T-helper 2 cell treated with Interferon-gamma antibody and Interleukin-4, amounts not matched to agents 100 ng/mL and 5 ng/mL, for 36 hours (primary cell): ENCODE measurements at regions not wholly inside any gene's neighbourhood (a gene's known extent, or its start where the extent isn't known, plus 50 kb on each side); places are given as distances from the start of the nearest gene placed in this dataset.
"Not testable (repeated sequence)": the region's sequence is repeated elsewhere in the genome, so short reads cannot be mapped to it uniquely, and the experiment has no call there.

ENCODE experiments used
- intact Hi-C: fragments of 100-400 bp; cut with micrococcal nuclease; formaldehyde crosslinking; loops from one replicate; pipeline ENCODE4 v1.15.1; 2023

DNA sequence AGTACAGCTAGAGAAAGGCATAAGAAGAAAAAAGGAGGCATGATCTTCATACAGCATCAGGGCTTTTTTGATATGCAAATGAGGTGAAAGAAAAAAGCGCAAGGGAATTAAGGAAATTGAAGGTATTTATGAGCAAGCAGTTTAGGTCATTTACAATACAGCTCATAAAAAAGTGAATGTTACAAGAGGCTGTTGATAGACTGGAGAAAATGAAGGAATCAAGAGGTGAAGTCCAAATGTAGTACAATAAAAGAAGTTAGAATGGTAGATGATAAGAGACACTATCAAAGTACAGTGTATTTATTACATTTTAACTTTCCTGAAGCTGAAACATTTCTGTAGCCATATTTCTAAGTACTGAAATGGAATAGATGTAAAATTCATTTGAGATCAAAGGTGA, 1349.5 kb downstream of the ADGRL3 start:
- intact Hi-C loops = no loop called here

DNA sequence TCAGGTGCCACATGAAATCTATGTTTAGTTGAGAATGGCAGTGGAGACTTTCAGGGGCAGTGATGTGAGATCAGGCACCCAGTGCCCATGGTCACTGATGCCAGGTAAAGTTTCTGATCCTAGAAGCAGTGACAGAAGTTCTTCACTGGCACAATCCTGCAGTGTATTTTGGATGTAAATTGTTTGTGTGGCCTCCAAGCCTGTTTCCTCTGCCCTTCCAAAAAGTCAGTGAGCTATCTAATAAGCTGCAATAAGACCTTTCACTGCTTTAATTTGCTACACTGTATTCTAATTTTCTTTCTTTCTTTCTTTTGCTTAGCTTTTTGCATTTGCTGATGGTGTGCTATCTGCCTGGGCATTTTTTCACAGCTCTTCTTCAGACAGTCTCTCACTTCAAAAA, 1348.6 kb downstream of the ADGRL3 start:
- intact Hi-C loops = no loop called here

DNA sequence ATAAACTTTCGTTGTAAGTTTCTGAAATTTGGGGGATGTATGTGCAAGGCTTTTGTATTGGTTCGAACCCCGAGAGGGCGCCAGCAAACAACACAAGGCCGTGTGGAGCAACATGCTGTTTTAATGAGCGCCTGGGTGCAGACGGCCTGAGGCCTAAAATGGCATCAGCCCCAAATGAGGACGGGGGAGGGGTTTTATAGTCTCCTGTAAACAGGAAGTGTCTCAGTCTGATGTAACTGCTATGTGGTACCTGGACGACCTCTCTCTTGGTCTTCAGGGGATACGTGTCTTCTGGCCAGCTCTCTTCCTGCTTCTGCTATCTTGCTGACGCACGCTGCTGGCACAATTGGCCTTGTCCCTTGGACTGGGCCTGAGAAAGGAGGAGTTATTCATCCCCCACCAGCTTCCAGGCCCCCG, 1348.0 kb downstream of the ADGRL3 start:
- intact Hi-C loops = no loop called here

DNA sequence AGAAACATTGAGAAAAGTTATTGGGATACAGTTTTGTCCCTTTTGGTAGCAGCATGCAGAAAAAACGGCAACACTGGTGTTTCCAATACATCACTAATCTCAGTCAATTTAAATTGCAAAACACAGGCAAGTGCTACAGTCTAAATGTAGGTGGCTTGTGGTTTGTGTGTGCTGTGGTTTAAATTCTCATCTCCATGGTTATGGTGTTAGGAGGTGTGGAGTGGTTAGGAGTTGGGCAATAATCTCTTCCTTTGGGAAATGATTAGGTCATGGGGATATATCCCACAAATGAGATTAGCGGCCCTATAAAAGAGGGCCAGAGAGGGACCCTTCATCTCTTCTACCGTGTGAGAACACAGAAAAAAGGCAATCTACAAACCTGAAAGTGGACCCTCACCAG, 1344.3 kb downstream of the ADGRL3 start:
- intact Hi-C loops = no loop called here

DNA sequence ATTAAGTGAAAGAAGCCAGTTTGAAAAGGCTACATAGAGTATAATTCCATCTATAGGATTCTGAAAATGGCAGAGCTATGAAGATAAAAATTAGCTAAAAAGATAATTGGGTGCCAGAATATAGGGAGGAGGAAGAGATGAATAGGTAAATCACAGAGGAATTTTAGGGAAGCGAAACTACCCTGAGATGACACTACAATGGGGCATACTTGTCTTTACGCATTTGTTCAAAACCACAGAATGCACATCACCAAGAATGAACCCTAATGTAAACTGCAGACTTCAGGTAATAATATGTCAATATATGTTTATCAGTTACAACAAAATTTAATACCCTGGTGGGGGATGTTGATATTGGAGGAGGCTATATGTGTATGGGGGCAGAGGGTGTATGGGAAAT, 1342.9 kb downstream of the ADGRL3 start:
- intact Hi-C loops = no loop called here

DNA sequence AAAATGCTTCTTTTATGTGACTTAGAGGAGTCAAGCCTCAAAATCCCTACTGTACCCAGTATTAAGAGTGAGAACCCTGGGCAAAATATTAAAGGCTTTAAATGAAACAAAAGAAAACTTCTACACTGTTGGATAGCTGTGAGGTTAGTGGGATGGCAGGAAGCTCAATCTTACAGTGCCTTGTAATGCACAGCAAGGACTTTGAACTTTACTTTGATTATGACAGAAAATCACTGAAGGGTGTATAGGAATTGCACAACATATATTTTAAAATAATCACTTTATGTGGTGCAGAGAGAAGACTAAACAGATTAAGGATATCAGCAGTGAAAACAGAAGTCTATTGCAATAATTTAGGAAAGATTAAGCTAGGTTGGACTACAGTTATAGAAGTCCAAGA, 1333.4 kb downstream of the ADGRL3 start:
- intact Hi-C loops = no loop called here

DNA sequence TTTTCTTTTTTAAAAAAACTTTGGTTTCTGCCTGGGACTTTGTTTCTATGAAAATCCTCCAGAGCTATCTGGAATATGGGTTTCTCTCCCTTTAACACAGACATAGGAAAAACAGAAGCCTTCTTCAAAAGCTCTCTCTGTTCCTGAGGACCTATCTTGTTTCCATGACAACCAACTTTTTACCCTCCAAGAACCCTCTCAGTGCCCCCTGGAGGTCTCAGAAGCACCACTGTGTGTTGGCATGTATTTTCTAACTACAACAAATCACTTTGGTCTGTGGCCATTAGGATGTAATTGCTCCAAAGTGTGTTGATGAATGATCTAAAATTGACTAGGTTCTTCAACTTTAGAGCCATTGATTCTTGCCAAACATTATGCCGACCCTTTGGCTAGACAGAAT, 1331.6 kb downstream of the ADGRL3 start:
- intact Hi-C loops = no loop called here

DNA sequence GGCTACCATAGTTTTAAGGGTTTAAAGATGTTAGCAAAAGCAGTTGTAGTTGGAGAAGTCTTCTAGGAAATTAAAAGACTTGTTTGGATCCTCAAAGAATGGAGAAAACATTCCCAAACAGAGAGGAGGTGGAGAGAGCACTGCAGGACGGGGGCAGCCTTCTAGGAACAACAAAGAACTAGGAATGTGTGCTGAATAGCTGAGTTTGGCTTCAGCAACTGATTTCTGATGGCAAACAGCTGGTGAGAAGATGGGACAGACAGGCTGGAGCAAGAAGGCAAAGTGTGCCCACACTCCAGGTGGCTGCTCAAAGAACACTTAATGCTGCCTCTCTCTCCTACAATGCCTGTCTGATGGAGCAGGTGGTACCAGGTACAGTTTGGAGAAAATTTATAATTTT, 1331.1 kb downstream of the ADGRL3 start:
- intact Hi-C loops = no loop called here

DNA sequence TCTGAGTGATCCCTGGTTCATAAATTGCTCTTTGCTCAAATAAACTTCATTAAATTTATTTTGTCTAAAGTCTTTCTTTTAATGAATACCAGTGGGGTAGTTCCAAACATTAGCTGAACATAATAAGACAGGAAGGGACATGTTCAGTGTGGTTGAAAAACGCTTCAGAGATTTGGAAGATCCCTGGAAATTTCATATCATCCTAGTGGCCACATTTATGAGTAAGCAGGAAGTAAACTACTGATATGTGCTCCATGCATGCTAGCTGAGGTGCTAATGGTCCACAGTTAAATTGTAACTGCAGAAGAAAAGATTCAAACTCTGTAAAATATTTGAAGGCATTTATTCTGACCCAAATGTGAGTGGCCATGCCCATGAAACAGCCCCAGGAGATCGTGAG, 1328.7 kb downstream of the ADGRL3 start:
- intact Hi-C loops = no loop called here

DNA sequence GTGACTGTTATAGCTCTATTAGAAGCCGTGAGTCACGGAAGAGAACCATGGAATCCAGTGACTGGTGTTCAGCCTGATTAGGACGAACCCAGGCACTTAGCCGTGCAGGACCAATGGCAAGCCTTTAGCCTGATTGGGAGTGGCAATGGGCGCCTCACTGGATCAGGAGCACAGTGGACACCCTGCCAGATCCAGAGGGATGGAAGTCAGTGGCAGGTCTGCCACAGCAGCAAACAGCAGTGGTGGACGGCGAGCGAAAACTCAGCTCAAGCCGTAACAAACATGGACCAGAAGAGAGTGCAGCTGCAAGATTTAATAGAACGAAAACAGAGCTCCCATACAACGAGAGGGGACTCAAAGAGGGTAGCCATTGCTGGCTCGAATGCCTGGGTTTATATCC, 1326.5 kb downstream of the ADGRL3 start:
- intact Hi-C loops = no loop called here

DNA sequence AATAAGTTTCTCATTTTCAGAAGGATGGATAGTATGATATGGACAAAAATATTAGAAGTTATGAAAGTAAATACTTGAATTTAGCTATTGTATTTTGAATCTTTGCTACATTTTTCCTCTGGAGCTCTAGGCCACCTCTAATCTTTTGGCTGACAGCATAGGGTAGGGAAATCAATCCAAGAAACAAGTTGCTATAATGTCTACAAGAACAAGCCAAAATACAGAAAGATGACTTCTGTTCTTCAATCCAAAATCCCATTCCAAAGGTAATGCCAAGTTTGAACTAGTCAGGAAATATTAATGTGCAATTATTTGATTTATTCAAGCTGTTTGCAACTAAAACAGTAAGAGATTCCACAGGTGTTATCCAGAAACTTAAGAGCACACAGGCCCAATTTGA, 1323.1 kb downstream of the ADGRL3 start:
- intact Hi-C loops = no loop called here

DNA sequence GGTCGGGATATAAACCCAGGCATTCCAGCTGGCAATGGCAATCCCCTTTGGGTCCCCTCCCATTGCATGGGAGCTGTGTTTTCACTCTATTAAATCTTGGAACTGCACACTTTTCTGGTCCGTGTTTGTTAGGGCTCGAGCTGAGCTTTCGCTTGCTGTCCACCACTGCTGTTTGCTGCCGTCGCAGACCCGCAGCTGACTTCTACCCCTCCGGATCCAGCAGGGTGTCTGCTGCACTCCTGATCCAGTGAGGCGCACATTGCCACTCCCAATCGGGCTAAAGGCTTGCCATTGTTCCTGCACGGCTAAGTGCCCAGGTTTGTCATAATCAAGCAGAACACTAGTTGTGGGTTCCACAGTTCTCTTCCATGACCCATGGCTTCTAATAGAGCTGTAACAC, 1322.1 kb downstream of the ADGRL3 start:
- intact Hi-C loops = no loop called here

DNA sequence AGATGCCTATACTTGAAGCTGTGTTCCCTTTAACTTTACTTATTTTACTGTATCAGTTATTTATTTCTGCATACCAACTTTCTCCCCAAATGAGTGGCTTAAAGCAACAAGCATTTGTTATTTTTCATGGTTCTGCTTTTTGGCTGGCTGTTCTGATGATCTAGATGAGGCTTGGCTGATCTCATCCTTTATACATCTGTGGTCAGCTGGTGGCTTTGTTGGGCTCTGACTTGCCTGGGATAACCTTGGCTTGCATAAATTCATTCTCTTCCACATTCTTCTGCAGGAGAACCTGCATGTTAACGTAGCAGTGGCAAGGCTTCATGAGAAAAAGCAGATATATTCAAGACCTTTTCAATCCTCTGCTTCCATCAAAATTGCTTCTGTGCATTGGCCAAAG, 1317.6 kb downstream of the ADGRL3 start:
- intact Hi-C loops = no loop called here

DNA sequence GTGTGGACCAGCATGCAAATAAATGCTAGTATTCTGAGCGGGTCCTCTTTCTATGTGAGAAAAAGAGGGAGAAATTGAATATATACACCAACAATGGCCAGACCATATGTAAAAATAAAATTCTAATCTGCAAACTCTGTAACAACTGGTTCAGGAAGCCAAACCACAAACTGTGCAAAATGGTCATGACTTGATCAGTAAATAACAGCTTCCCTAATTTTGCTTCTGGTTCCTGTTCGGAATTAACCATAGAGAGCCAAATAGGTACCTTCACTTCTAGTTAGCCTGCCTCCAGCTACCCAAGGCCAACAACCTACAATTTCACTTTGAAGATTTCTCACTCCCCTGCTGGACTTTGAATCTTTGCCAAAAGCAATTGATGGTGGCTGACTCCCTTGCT, 1313.2 kb downstream of the ADGRL3 start:
- intact Hi-C loops = no loop called here

DNA sequence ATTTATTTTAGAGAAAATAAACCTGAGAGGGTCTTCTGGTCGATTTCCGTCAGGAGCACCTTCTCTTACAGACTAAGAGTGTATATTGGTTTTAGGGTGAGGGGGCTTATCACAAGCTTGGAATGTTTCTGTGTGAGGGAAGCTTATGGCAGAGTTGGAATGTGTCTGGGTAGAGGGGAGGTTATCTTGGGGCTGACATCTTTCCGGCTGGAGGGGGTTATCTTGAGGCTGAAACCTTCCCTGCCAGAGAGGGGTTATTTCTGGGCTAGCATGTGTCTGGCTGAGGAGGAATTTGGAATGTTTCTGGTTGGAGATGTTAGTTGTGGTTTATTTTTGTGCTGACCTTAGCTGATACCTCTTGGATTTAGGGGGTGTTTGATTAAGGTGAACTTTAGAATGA, 1312.1 kb downstream of the ADGRL3 start:
- intact Hi-C loops = no loop called here

DNA sequence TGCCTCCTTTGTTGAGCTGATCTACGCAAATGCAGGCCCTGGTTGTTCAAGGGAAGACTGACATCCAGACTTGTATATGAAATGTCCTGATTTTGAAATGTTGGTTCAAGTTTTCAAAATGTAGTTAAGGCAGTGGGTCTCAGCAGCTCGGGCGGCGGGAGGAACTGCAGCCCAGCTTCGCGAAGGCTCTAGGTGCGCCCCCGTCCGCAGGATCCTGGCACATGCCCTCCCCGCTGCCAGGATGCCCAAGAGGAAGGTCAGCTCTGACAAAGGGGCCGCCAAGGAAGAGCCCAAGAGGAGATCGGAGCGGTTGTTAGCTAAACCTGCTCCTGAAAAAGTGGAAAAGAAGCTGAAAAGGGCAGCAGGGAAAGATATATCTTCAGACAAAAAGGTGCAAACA, 1310.1 kb downstream of the ADGRL3 start:
- intact Hi-C loops = no loop called here

DNA sequence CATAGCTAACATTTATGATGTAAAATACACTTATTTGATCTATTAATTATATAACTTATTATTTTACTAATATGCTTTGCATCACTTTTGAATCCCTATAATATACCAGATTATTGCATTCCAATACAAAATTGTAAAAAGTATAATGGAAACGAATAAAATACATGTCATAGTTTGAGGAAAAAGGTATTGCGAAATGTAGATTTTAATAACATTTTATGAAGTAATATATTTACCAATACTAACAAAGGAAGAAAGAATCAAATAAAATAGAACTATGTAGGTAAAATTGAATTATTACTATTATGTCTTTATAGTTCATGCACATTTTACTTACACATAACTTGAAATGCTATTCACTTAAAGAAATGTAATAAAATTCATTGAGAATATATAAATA, 1300.2 kb downstream of the ADGRL3 start:
- intact Hi-C loops = no loop called here

DNA sequence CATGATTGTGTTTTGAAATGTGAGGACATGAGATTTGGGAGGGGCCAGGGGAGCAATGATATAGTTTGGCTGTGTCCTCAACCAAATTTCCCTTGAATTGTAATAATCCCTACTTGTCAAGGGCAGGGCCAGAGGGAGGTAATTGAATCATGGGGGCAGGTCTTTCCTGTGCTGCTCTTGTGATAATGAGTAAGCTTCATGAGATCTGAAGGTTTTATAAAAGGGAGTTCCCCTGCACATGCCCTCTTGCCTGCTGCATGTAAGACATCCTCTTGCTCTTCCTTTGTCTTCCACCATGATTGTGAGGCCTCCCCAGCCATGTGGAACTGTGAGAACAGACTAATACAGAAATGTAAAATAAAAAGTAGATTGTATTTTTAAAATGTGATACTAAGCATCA, 1294.9 kb downstream of the ADGRL3 start:
- intact Hi-C loops = no loop called here

DNA sequence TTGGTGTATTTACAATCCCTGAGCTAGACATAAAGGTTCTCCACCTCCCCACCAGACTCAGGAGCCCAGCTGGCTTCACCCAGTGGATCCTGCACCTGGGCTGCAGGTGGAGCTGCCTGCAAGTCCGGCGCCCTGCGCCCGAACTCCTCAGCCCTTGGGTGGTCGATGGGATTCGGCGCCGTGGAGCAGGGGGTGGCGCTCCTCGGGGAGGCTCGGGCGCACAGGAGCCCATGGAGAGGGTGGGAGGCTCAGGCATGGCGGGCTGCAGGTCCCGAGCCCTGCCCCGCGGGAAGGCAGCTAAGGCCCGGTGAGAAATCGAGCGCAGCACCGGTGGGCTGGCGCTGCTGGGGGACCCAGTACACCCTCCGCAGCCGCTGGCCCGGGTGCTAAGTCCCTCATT, 1291.6 kb downstream of the ADGRL3 start:
- intact Hi-C loops = not testable (repeated sequence)

DNA sequence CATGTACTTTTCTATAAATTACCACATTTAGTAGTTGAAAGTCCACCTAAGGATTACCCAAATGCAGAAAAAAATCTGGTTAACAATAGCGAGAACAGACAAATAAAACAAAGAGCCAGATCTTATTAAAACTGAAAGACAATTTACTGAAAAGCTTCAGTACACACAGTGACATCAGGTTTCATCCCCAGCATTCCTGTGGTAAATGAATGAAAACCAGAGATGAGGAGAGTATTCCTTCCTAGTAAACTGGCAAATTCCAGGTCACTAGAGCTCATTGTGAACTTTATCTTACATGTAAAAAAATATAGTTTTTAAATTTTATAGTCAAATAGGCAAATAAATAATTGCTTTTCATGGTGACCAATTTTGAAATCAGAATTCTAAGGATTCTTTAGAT, 1290.5 kb downstream of the ADGRL3 start:
- intact Hi-C loops = no loop called here

DNA sequence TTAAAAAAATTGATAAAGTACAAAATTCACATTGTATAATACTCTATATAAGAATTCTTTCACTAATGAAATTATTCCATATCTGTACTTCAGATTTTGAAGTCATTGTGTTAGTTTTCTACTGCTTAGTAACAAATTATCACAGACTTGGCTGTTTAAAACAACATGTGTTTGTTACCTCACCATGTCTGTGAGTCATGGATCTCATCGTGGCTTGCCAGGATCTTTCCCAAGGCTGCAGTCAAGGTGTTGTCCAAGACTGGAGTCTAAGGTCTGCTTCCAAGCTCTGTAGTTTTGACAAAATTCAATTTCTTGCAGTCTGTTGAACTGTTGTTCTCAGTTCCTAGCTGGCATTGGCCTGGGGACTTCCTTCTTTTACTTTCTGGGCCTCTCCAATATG, 1286.9 kb downstream of the ADGRL3 start:
- intact Hi-C loops = no loop called here

DNA sequence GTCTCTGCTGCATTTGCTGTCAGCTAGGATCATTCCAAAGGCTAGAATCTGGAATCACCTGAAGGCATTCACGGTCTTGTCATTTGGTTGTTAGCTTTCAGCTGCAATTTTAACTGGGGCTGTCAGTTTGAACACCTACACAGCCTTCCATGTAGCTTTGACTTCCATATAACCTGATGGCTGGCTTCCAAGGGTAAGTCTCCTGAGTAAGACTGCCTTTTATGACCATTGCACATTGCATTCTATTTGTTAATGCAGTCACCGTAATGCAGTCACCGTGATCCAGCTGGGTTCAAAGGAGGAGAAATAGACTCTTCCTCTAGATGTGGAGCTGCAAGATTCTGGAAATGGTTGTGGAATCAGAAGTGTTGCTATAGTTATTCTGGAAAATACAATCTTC, 1284.2 kb downstream of the ADGRL3 start:
- intact Hi-C loops = no loop called here

DNA sequence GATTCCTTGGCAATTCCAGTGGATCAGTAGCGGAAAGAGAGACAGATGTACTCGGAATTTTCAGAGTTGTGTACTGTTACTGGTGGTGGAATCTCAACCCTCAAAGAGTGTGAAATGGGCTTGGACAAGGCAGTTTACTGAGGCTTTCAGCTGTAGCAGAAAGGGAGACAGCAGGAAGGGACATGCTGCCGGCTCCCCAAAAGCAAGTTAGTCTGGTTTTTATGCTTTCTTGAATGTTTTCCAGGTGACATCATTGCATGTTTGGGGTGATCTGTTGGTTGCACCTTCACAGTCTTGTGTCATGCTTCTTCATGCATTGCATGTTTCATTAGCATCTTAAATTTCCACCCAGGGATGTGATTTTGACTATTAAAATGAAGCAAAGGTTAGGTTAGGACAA, 1282.2 kb downstream of the ADGRL3 start:
- intact Hi-C loops = no loop called here

DNA sequence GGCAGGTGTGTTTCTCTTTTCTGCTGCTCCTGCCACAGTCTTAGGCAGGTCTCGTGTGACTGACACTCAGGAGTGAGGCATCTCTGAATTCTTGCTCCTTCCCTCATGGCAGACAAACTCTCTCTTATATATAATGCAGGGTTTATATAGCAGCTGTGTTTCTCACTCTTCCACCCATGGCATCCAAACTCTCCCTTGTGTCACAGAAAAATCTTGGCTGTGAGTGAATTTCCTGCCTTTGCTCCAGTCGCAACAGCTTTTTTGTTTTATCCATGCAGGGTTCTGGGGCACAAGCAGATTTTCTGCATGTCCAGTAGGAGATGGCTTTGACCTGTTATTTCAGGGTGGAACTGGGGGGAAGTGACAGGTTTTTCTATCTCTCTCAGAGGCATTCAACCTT, 1275.5 kb downstream of the ADGRL3 start:
- intact Hi-C loops = no loop called here

DNA sequence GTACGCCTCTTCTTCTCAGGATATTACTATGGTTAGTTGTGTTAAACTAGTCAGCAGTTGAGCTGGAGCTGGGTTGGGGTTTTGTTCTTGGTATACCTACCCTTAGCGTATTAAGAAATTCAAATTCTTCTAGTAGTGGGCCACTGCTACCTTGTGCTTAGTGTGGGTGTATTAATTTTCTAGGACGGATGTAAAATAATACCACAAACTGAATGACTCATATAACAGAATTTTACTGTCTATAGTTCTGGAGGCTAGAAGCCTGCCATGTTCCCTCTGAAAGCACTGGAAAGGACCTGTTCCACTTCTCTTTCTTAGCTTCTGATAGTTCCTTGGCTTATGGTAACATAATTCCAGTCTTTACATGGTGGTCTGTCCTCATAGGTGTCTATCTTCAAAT, 1274.7 kb downstream of the ADGRL3 start:
- intact Hi-C loops = no loop called here
